Fibroblast of gingiva (primary cell): ENCODE measurements at regions not wholly inside any gene's neighbourhood (a gene's known extent, or its start where the extent isn't known, plus 50 kb on each side); places are given as distances from the start of the nearest gene placed in this dataset.
"Not testable (repeated sequence)": the region's sequence is repeated elsewhere in the genome, so short reads cannot be mapped to it uniquely, and the experiment has no call there.

Source experiments
- DNase-seq: peaks from one replicate; pipeline ENCODE4 v3.0.0-alpha.2; 2011; ENCODE audit warnings: low read depth

GRCh38 chr18:51330739-51331138 is 133.3 kb upstream of the MEX3C start:
- no peak for DNase-seq

- peak; percentile 57 for DNase-seq
Measured at GRCh38 chr18:51337406-51337805, 139.9 kb upstream of the MEX3C start.

DNA sequence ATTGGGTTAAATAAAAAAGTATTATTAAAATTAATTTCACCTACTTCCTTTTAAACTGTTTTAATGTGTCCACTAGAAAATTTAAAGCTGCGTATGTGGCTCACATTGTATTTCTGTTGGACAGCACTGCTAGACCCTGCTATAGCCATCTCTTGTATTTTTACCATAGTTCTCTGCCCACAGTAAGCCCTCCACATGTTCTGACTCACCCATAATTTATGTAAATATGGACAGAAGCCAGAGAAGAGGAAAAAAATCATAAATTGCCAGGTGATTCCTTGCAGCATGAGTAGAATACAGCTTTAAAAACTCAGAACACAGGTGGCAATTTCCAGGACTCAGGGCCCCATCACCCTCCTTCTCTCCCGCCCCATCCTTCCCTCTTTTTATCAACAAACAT is 142.4 kb upstream of the MEX3C start:
- no peak for DNase-seq

DNA sequence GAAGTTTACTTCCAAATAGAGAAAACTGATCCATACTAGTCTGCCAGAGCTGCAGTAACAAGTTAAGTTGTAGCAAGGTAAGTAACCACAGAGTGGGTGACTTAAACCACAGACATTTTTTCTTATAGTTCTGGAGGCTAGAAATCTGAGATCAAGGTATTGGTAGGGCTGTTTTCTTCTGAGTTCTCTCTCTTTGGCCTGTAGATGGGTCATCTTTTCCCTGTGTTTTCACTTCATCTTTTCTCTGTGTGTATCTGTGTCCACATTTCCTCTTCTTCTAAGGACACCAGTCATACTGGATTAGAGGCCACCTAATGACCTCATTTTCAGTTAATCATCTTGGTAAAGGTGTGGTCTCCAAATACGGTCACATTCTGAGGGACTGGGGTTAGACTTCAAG is 142.9 kb upstream of the MEX3C start:
- DNase-seq, result no peak

- DNase-seq, result peak; percentile 34
Measured at GRCh38 chr18:51342815-51343214, 145.3 kb upstream of the MEX3C start.

GRCh38 chr18:51345848-51346391 is 148.4 kb upstream of the MEX3C start:
- DNase-seq, result no peak

DNA sequence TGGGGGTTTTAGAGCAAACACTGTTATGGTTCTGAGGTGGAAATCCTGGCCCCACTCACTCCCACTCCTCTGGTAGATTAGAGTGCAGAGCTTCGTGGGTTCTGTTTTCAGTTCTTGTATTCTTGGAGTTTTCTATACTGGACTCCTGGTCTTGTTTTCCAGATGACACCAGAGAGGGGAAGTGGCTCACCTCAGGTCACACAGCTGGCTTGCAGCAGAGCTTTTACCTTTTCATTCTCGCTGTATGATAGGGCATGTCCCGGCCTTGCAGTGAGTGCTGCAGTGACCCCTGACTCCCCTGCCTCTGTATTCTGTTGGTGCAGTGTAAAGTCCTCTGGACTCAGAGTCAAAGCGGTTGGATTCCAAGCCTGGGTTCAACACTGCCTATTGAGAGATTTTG is 148.9 kb upstream of the MEX3C start:
- no peak for DNase-seq

GRCh38 chr18:51350081-51350480 is 152.6 kb upstream of the MEX3C start:
- DNase-seq, result no peak

- DNase-seq, result no peak
Measured at GRCh38 chr18:51355841-51356240, 158.4 kb upstream of the MEX3C start.

DNA sequence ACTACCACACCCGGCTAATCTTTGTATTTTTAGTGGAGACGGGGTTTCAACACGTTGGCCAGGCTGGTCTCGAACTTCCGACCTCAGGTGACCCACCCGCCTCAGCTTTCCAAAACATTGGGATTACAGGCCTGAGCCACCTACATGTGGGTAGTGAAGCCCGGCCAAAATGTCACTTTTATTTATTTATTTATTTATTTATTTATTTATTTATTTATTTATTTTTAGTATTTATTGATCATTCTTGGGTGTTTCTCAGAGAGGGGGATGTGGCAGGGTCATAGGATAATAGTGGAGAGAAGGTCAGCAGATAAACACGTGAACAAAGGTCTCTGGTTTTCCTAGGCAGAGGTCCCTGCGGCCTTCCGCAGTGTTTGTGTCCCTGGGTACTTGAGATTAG is 162.8 kb upstream of the MEX3C start:
- not testable (repeated sequence) for DNase-seq

DNA sequence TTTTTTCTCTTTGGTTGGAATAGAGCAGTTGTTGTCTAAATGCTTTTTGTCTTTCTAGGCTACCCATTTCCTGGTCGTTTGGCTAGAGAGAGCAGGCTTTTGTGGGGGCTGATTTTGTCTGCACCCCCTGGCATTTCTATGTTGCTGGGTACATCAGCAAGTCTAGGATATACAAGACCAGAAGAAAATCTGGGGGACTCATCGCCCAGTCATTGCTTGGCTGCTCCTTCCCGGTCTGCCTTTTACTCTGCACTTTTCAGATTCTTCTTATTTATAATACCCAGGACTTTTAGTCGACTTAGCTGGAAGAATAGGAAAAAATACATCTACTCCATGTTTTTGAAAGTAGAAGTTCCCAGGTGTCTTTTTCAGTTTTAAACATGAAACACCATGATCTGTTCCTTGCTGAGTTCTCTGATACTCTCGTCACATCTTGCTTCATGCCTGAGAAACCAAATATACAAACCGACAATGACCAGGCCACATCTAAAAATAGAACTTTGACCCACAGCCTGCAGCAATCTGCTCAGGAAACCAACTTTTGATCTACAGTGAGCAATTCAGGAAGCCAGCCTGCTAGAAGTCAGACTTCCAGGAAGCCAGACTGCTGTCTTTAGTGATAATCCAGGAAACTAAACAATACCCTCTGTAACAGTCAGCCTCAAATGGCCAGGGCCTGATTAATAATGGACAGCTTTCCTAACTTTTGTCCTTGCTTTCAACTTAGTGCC is 163.8 kb upstream of the MEX3C start:
- DNase-seq, result no peak

- no peak for DNase-seq
Measured at GRCh38 chr18:51363384-51363783, 165.9 kb upstream of the MEX3C start.

DNA sequence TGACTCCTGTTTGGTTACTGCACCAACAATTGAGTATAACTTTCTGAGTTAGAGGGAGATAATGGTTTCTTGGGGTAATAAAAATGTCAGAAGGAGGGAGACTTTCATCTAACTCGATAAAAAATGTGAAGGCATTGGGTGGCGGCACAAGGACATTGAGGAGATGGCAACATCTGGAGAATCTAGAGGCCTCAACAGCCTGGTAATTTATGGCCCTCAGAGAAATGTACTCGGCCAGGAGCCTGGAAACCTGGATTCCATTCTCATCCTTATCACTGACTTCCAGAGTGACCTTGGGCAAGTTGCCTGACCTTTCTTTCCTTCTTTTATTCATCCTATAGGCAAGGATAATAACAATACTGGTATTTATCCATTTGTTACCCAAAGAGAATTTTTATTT is 173.5 kb upstream of the MEX3C start:
- no peak for DNase-seq

GRCh38 chr18:51371929-51372328 is 174.4 kb upstream of the MEX3C start:
- no peak for DNase-seq

DNA sequence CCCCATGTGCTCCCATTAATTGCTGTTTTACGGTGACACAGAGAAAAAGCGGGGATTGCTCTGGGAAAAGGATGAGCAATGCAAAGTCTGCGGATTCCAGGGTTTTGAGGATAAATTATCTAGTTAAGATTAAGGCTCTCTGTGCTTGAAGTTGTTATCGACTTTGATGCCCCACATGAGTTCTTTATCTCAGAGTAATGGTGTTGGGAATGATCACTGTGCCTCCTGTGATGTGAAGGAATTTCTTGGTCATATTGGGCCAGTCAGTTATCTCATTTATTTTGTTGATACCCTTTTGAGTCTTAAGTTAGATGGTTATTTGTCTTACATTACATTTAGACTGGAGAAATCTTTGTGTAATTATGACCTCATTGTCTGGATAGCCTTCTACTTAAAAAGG is 184.6 kb upstream of the MEX3C start:
- no peak for DNase-seq

- no peak for DNase-seq
Measured at GRCh38 chr18:51383116-51383515, 185.6 kb upstream of the MEX3C start.

DNA sequence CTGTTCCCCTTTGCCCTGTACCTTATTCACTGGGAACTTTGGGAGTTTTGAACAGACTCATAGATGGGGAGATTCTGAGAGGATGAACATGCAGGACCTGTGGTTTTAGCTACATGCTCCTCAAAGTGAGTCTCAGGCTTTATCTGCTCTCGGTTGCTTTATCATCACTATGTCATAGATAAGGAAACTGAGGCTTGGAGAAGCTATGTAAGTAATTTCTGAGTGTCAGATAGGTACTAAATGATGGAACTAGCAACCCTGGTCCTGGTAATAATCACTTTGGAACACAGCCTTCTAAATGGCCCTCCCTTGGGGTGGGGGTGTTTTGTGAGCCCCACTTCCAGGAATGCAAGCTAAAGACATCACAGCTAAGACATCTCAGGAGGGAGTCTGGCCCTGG is 186.2 kb upstream of the MEX3C start:
- no peak for DNase-seq

DNA sequence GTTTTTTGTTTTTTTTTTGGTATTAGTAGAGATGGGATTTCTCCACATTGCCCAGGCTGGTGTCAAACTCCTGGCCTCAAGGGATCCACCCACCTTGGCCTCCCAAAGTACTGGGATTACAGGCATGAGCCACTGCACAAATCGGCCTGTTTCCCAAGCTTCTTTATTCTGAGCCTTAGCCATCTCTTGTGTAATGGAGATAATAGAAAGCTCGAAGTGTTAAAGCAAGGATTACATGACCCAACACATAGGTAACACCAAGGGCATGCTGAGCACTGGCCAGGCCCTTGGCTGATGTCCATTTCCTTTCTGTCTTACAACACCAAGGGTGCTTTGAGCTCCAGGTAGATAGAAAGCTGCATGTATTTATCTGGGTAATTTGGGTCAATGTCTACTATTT is 187.8 kb upstream of the MEX3C start:
- DNase-seq, result no peak

- DNase-seq, result no peak
Measured at GRCh38 chr18:51390702-51391101, 193.2 kb upstream of the MEX3C start.

DNA sequence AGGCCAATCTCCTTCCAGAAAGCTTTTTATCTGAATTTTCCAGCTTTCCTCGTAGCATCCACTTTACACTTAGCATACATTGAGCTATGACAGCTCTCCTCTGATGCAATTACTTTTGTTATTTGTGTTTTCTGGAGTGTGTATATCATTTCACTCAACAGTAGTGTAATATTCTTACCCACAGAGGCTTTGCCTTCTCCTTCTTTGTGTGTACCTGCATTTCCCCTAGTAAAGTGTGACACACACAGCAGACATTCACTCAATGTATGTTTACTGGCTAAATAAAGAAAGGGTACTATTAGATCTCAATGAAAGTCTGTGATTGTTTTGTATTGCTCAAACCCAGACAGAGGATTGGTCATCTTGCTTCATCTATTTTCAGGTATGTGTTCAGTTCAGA is 193.7 kb upstream of the MEX3C start:
- DNase-seq, result no peak

GRCh38 chr18:51391731-51392130 is 194.2 kb upstream of the MEX3C start:
- DNase-seq, result no peak

DNA sequence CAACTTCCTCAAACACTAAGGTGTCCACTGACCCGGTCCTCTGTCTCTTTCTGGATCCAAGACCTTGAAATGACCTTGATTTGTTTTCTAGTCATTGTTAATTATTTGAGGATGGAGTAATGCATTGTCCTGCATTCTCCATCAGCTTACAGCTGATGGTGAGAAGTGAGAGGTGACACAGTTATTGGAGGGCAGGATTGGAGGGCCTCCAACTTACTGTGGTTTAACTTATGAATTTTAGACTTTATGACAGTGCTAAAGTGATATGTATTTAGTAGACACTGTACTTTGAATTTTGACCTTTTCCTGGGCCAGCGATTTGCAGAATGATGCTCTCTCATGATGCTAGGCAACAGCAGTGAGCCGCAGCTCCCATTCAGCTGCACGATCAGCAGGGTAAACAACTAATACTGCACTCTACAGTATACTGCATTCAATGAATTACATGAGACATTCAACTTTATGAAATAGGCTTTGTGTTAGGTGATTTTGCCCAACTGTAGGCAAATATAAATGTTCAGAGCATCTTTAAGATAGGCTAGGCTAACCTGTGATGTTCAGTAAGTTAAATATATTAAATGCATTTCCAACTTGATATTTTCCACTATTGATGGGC is 200.0 kb upstream of the MEX3C start:
- DNase-seq, result no peak

DNA sequence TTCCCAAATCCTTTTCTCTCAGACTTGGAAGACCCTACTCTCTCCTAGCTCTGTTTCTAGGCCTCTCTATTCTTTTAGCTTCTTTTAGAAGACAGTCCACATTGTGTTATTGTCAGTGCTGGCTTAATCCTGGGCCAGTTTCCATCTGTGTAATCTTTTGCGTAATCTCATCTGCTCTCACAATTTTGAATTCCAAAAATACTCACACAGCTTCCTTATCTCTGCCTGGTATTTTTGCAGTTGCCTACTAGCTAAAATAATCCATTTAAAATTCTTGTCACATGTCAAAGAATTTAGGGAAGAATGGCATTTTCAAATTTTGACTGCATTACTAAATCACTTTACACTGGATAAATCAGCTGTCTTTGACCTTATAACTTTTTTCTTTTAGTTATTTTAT is 200.6 kb upstream of the MEX3C start:
- no peak for DNase-seq
